ENCODE measurements at regions not wholly inside any gene's neighbourhood (a gene's known extent, or its start where the extent isn't known, plus 50 kb on each side); places are given as distances from the start of the nearest gene placed in this dataset.

- Mint-ChIP-seq H3K4me1 (peaks cover 51% of the 10 kb centered on the region), H3K27me3 (ENCODE audit: low read depth) (no peaks in the 10 kb centered on the region), H3K9me3 (no peaks in the 10 kb centered on the region), H3K4me3 (peak overlapping the region; percentile 1), H3K27ac (peak overlapping the region; percentile 52), H3K36me3 (no peaks in the 10 kb centered on the region)
- no peak for DNase-seq (ENCODE audit: low spot score in 2 of 2, unreplicated experiment in 2 of 2)
- TF ChIP-seq, protein P1, sequence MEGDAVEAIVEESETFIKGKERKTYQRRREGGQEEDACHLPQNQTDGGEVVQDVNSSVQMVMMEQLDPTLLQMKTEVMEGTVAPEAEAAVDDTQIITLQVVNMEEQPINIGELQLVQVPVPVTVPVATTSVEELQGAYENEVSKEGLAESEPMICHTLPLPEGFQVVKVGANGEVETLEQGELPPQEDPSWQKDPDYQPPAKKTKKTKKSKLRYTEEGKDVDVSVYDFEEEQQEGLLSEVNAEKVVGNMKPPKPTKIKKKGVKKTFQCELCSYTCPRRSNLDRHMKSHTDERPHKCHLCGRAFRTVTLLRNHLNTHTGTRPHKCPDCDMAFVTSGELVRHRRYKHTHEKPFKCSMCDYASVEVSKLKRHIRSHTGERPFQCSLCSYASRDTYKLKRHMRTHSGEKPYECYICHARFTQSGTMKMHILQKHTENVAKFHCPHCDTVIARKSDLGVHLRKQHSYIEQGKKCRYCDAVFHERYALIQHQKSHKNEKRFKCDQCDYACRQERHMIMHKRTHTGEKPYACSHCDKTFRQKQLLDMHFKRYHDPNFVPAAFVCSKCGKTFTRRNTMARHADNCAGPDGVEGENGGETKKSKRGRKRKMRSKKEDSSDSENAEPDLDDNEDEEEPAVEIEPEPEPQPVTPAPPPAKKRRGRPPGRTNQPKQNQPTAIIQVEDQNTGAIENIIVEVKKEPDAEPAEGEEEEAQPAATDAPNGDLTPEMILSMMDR (IDR thresholded peaks at IDR 0.05; ENCODE audit: unreplicated experiment): no peak
Observed at GRCh38 chr4:110897784-110898183, 274.9 kb upstream of the PITX2 start.

GRCh38 chr4:110898290-110898689 is 275.4 kb upstream of the PITX2 start:
- no peaks in the 10 kb centered on the region for H3K9me3 Mint-ChIP-seq
- no peaks in the 10 kb centered on the region for H3K36me3 Mint-ChIP-seq
- peak overlapping the region; percentile 52 for H3K27ac Mint-ChIP-seq
- no peaks in the 10 kb centered on the region for H3K27me3 Mint-ChIP-seq (ENCODE audit: low read depth)
- H3K4me3 Mint-ChIP-seq: no peak overlapping the region
- no peak for DNase-seq (ENCODE audit: low spot score in 2 of 2, unreplicated experiment in 2 of 2)
- TF ChIP-seq, protein P1 (IDR thresholded peaks at IDR 0.05; ENCODE audit: unreplicated experiment): no peak
- H3K4me1 Mint-ChIP-seq: peaks cover 52% of the 10 kb centered on the region

- Mint-ChIP-seq H3K4me1 (peaks cover 63% of the 10 kb centered on the region), H3K36me3 (no peaks in the 10 kb centered on the region), H3K27ac (peak overlapping the region; percentile 78), H3K9me3 (no peaks in the 10 kb centered on the region), H3K27me3 (ENCODE audit: low read depth) (no peaks in the 10 kb centered on the region), H3K4me3 (no peak overlapping the region)
- TF ChIP-seq, protein P1 (IDR thresholded peaks at IDR 0.05; ENCODE audit: unreplicated experiment): no peak
- DNase-seq (ENCODE audit: low spot score in 2 of 2, unreplicated experiment in 2 of 2): no peak
Observed at GRCh38 chr4:110900213-110900769, 277.4 kb upstream of the PITX2 start.

DNA sequence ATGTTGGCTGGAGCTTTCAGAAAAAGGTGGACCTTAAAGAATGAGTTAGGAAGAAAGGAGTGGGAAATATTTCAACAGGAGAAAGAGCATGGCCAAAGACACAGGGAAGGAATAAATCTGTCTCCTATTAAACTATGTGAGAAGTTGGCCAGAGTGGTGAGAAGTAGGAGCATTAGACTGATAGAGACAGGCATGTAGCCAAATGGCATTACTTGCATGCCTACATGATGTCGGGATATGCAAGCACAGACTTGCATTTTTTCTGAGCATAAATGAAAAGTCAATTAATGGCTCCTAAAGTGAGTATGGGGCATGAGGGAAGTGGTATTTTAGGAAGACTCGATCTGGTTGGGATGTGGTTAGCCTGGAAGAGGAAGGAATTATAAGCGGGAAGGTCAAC is 279.6 kb upstream of the PITX2 start:
- H3K4me3 Mint-ChIP-seq: no peak overlapping the region
- no peak for DNase-seq (ENCODE audit: low spot score in 2 of 2, unreplicated experiment in 2 of 2)
- TF ChIP-seq, protein P1 (IDR thresholded peaks at IDR 0.05; ENCODE audit: unreplicated experiment): no peak
- no peaks in the 10 kb centered on the region for H3K9me3 Mint-ChIP-seq
- H3K27ac Mint-ChIP-seq: peak overlapping the region; percentile 77
- no peaks in the 10 kb centered on the region for H3K27me3 Mint-ChIP-seq (ENCODE audit: low read depth)
- H3K4me1 Mint-ChIP-seq: peaks cover 56% of the 10 kb centered on the region
- no peaks in the 10 kb centered on the region for H3K36me3 Mint-ChIP-seq

DNA sequence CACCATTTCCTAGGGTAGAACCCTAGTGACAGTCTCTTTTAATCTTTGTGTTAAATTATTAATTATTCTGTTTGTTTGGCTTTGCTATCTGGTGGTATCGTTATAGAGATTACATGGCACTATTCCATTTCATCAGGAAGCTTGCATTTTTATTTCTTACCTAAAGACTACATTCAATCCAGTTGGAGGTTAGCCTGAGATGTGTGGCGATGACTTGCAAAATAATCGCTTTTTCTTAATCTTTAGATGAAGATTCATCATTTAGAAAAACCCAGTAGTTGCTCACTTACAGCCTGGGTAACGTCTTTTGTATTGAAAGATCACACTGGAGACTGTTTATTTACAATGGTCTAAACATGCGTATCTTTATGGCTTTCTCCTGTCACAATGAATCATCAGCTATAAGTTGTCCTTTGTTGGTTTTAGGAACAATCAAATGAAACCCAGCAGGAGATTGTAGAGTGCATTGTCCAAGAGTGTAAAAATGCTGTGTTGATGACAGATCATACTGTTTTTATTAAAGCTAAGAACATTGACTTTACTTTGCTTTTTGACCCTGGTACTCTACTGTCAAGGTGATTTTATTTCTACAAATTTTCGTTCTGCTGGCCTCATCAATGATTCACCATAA is 281.7 kb upstream of the PITX2 start:
- H3K4me3 Mint-ChIP-seq: no peak overlapping the region
- TF ChIP-seq, protein P1 (IDR thresholded peaks at IDR 0.05; ENCODE audit: unreplicated experiment): no peak

More for the DNA sequence above, 281.7 kb upstream of the PITX2 start:
- H3K27me3 Mint-ChIP-seq (ENCODE audit: low read depth): no peaks in the 10 kb centered on the region
- H3K27ac Mint-ChIP-seq: peak overlapping the region; percentile 55
- H3K9me3 Mint-ChIP-seq: no peaks in the 10 kb centered on the region
- no peaks in the 10 kb centered on the region for H3K36me3 Mint-ChIP-seq
- peaks cover 46% of the 10 kb centered on the region for H3K4me1 Mint-ChIP-seq
- DNase-seq (ENCODE audit: low spot score in 2 of 2, unreplicated experiment in 2 of 2): no peak
